A549 (cell line): ENCODE measurements at regions not wholly inside any gene's neighbourhood (a gene's known extent, or its start where the extent isn't known, plus 50 kb on each side); places are given as distances from the start of the nearest gene placed in this dataset.

ENCODE experiments used
- ATAC-seq, 2 experiments: fragments of 200-7000 bp in 1 of 2; fragments of >200 bp in 1 of 2; cut with Nextera tagmentation in 1 of 2; cut with Tn5 transposase in 1 of 2; 3 replicates each; pipeline versions ENCODE4 v1.8.0 to v1.9.1; 2018 to 2020; ENCODE audit warnings: mild to moderate bottlenecking in 1 of 2, moderate library complexity in 1 of 2
- CTCF ChIA-PET: fragments of 300-600 bp; sonication (Branson Sonifier 250); formaldehyde crosslinking; extraction: SDS; loops from one replicate; lab custom pipeline; 2021; ENCODE audit warnings: antibody characterized with exemption, inconsistent platforms; lab: Yijun Ruan, JAX
- POLR2A ChIA-PET: fragments of 350-600 bp; formaldehyde crosslinking; extraction: SDS; loops from one replicate; lab custom pipeline; 2021; ENCODE audit warnings: antibody characterized with exemption, inconsistent platforms; lab: Yijun Ruan, JAX
- DNase-seq, 2 experiments: peaks; one replicate each; pipeline versions ENCODE4 v3.0.0 to v3.0.0-alpha.2; 2011 to 2016; ENCODE audit warnings: low read depth in 1 of 2, low spot score in 1 of 2
- FAIRE-seq: peaks from 2 replicates; lab custom pipeline; 2011; peaks lifted over from hg19 to GRCh38; lab: Jason Lieb, UNC
- H3K27ac ChIP-seq, 2 experiments: fragments of >200 bp; sonication (Bioruptor Twin); formaldehyde crosslinking; 3 replicates each; pipeline ENCODE4 v1.5.1; 2016 to 2017
- H3K4me1 ChIP-seq: fragments of >200 bp; sonication (Bioruptor Twin); formaldehyde crosslinking; 3 replicates; pipeline ENCODE4 v1.6.1; 2016
- H3K4me2 ChIP-seq: fragments of >200 bp; sonication (Bioruptor Twin); formaldehyde crosslinking; 3 replicates; pipeline ENCODE4 v1.6.1; 2016
- H3K4me3 ChIP-seq: fragments of >200 bp; sonication (Bioruptor Twin); formaldehyde crosslinking; 3 replicates; pipeline ENCODE4 v1.5.1; 2016
- H3K9me3 ChIP-seq: fragments of >200 bp; sonication (Bioruptor Twin); formaldehyde crosslinking; 3 replicates; pipeline ENCODE4 v1.6.1; 2016
- BHLHE40 ChIP-seq: IDR thresholded peaks from 2 replicates; pipeline ENCODE4 v1.6.1; 2012; ENCODE audit warnings: low read depth, low read length, inconsistent platforms
- CBX8 ChIP-seq: fragments of 200-600 bp; sonication (generic); IDR thresholded peaks from 2 replicates; pipeline ENCODE4 v1.6.1; 2016
- CHD2 ChIP-seq: fragments of 150-350 bp; IDR thresholded peaks from 2 replicates; pipeline ENCODE4 v1.6.1; 2014; ENCODE audit warnings: low read length; ENCODE audit not compliant: partially characterized antibody
- GATA3 ChIP-seq: IDR thresholded peaks from 2 replicates; pipeline ENCODE4 v1.6.1; 2012; ENCODE audit warnings: borderline replicate concordance
- HOXB13 ChIP-seq: fragments of 250-450 bp; sonication (Bioruptor Pico); IDR thresholded peaks from 2 replicates; pipeline ENCODE4 v1.5.0; 2020; ENCODE audit warnings: low read depth, mild to moderate bottlenecking, moderate library complexity
- HOXB5 ChIP-seq: fragments of 250-450 bp; sonication (Bioruptor Pico); IDR thresholded peaks from 2 replicates; pipeline ENCODE4 v1.5.0; 2020; ENCODE audit warnings: mild to moderate bottlenecking, moderate library complexity
- JUN ChIP-seq, 2 experiments: fragments of >200 bp; sonication (Bioruptor Twin); formaldehyde crosslinking; IDR thresholded peaks; 2 replicates in 1 of 2; 3 replicates in 1 of 2; pipeline ENCODE4 v1.6.1; 2016 to 2017
- KDM5A ChIP-seq: fragments of 200-600 bp; sonication (generic); IDR thresholded peaks from 2 replicates; pipeline ENCODE4 v1.6.1; 2016; ENCODE audit warnings: antibody characterized with exemption, mild to moderate bottlenecking
- MAFK ChIP-seq: fragments of 450-650 bp; IDR thresholded peaks from 2 replicates; pipeline ENCODE4 v1.6.1; 2014; ENCODE audit not compliant: partially characterized antibody
- MYC ChIP-seq: IDR thresholded peaks from 2 replicates; pipeline ENCODE4 v1.6.1; 2012; ENCODE audit warnings: mild to moderate bottlenecking, inconsistent platforms, low read length, improper control_type of control experiment, borderline replicate concordance
- NFE2L2 ChIP-seq: fragments of 150-350 bp; conservative IDR thresholded peaks from 2 replicates; pipeline ENCODE4 v1.6.1; 2014; ENCODE audit warnings: low read length
- NPAS2 ChIP-seq: fragments of 250-450 bp; sonication (Bioruptor Pico); IDR thresholded peaks from 2 replicates; pipeline ENCODE4 v1.8.0; 2022; ENCODE audit warnings: mild to moderate bottlenecking, moderate library complexity, borderline replicate concordance
- POLR2A ChIP-seq: IDR thresholded peaks from 2 replicates; pipeline ENCODE4 v1.6.1; 2012; ENCODE audit warnings: mild to moderate bottlenecking, low read length
- RAD21 ChIP-seq, 2 experiments: fragments of >200 bp in 1 of 2; sonication (Bioruptor Twin) in 1 of 2; formaldehyde crosslinking in 1 of 2; IDR thresholded peaks in 1 of 2; conservative IDR thresholded peaks in 1 of 2; 2 replicates in 1 of 2; 3 replicates in 1 of 2; pipeline ENCODE4 v1.6.1; 2012 to 2018; ENCODE audit warnings: inconsistent platforms in 1 of 2
- REST ChIP-seq: fragments of 200-600 bp; sonication (generic); IDR thresholded peaks from 2 replicates; pipeline ENCODE4 v1.6.1; 2016; ENCODE audit warnings: antibody characterized with exemption, mild to moderate bottlenecking, moderate library complexity
- SMC3 ChIP-seq: fragments of >200 bp; sonication (Bioruptor Twin); formaldehyde crosslinking; IDR thresholded peaks from 3 replicates; pipeline ENCODE4 v1.6.1; 2018; ENCODE audit warnings: inconsistent platforms
- TFCP2L1 ChIP-seq: fragments of 250-450 bp; sonication (Bioruptor Pico); IDR thresholded peaks from 2 replicates; pipeline ENCODE4 v1.5.0; 2021; ENCODE audit warnings: mild to moderate bottlenecking
- ZFP36 ChIP-seq: fragments of 450-650 bp; IDR thresholded peaks from 2 replicates; pipeline ENCODE4 v1.6.1; 2014; ENCODE audit warnings: borderline replicate concordance; ENCODE audit not compliant: partially characterized antibody
- ZSCAN20 ChIP-seq: fragments of 250-450 bp; sonication (Bioruptor Pico); IDR thresholded peaks from 2 replicates; pipeline ENCODE4 v1.8.0; 2022; ENCODE audit warnings: mild to moderate bottlenecking, moderate library complexity
- WGBS: methylation state at CpG from one replicate; pipeline ENCODE4 v1.1.6; 2017; ENCODE audit errors: missing lambda C conversion rate; 5-methylcytosine and 5-hydroxymethylcytosine counted together
- TF ChIP-seq, protein P1 (sequence below): fragments of >200 bp; sonication (Bioruptor Twin); formaldehyde crosslinking; IDR thresholded peaks from 3 replicates; pipeline ENCODE4 v1.6.1; 2016
- TF ChIP-seq, protein P2 (sequence below): IDR thresholded peaks from 2 replicates; pipeline ENCODE4 v1.6.1; 2012
- TF ChIP-seq, protein P3 (sequence below): fragments of 450-650 bp; IDR thresholded peaks from 2 replicates; pipeline ENCODE4 v1.6.1; 2014; ENCODE audit warnings: antibody characterized with exemption
- TF ChIP-seq, protein P4 (sequence below): fragments of >200 bp; sonication (Bioruptor Twin); formaldehyde crosslinking; IDR thresholded peaks from 2 replicates; pipeline ENCODE4 v1.6.1; 2016

GRCh38 chr5:62985749-62986148 lies 407.1 kb downstream of the LRRC70 start (continued):
- TF ChIP-seq RAD21 (conservative IDR thresholded peaks at IDR 0.05 in 1 of 2, IDR thresholded peaks at IDR 0.05 in 1 of 2) (no peak), REST (no peak), NPAS2 (no peak)
- TF ChIP-seq, protein P1, sequence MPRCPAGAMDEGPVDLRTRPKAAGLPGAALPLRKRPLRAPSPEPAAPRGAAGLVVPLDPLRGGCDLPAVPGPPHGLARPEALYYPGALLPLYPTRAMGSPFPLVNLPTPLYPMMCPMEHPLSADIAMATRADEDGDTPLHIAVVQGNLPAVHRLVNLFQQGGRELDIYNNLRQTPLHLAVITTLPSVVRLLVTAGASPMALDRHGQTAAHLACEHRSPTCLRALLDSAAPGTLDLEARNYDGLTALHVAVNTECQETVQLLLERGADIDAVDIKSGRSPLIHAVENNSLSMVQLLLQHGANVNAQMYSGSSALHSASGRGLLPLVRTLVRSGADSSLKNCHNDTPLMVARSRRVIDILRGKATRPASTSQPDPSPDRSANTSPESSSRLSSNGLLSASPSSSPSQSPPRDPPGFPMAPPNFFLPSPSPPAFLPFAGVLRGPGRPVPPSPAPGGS, result no peak

DNA sequence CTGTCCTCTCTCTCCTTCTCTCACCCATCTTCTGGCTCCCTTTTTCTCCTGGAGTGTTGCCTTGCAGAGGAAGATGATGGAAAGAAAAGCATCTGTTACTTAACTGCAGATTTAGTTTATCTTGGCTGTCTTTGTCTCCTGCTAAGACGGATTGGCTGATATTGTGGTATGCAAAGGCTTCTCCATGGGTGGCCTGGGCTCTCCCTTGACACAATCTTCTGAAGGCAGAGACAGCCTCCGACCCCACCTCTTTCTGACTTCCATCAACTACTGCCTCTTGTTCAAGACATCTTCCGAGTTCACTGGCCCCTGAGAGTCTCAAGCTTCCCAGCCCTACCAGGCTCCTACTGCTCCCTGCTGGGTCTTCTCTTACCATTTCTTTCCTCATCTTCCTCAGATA lies 403.7 kb downstream of the LRRC70 start:
- no peak overlapping the region for H3K4me3 ChIP-seq
- TF ChIP-seq CHD2 (no peak), JUN (IDR thresholded peaks at IDR 0.05) (no peak), BHLHE40 (no peak), HOXB5 (no peak), GATA3 (no peak), ZSCAN20 (no peak), SMC3 (no peak), KDM5A (no peak), MYC (no peak), ZFP36 (no peak), RAD21 (conservative IDR thresholded peaks at IDR 0.05 in 1 of 2, IDR thresholded peaks at IDR 0.05 in 1 of 2) (no peak), NFE2L2 (no peak), CBX8 (no peak), POLR2A (no peak)
- TF ChIP-seq, protein P2, sequence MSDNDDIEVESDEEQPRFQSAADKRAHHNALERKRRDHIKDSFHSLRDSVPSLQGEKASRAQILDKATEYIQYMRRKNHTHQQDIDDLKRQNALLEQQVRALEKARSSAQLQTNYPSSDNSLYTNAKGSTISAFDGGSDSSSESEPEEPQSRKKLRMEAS, result no peak
- TF ChIP-seq, protein P3, sequence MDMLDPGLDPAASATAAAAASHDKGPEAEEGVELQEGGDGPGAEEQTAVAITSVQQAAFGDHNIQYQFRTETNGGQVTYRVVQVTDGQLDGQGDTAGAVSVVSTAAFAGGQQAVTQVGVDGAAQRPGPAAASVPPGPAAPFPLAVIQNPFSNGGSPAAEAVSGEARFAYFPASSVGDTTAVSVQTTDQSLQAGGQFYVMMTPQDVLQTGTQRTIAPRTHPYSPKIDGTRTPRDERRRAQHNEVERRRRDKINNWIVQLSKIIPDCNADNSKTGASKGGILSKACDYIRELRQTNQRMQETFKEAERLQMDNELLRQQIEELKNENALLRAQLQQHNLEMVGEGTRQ, result no peak
- TF ChIP-seq, protein P4, sequence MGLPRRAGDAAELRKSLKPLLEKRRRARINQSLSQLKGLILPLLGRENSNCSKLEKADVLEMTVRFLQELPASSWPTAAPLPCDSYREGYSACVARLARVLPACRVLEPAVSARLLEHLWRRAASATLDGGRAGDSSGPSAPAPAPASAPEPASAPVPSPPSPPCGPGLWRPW, result no peak
- TF ChIP-seq, all 56 proteins: peak for 0
- H3K9me3 ChIP-seq, result no peaks in the 10 kb centered on the region; the same call in 2 of the 3 replicates
- no peak for DNase-seq
- WGBS, result 2% methylated on average over 3 of the region's 3 CpGs
- H3K4me2 ChIP-seq, result no peak overlapping the region
- ChIA-PET POLR2A (no interaction called here), CTCF (no interaction called here)
- FAIRE-seq, result no peak
- H3K4me1 ChIP-seq, result no peaks in the 10 kb centered on the region
- H3K27ac ChIP-seq, result no peak overlapping the region
- no peak for ATAC-seq

- POLR2A ChIA-PET, result no interaction called here
- CTCF ChIA-PET, result no interaction called here
- no peak overlapping the region for H3K4me2 ChIP-seq
- TF ChIP-seq MAFK (peak; percentile 36), TFCP2L1 (no peak), HOXB13 (CRISPR knock-in tag) (no peak)
- H3K27ac ChIP-seq, result no peak overlapping the region
- no peak overlapping the region for H3K4me3 ChIP-seq
- FAIRE-seq (no peak), ATAC-seq (no peak), DNase-seq (no peak)
- H3K4me1 ChIP-seq, result no peaks in the 10 kb centered on the region
- 19% methylated on average over 1 of the region's 1 CpG for WGBS
- no peaks in the 10 kb centered on the region; the same call in 2 of the 3 replicates for H3K9me3 ChIP-seq
Measured at GRCh38 chr5:62980884-62981283, 402.3 kb downstream of the LRRC70 start.
